ENCODE measurements at regions not wholly inside any gene's neighbourhood (a gene's known extent, or its start where the extent isn't known, plus 50 kb on each side); places are given as distances from the start of the nearest gene placed in this dataset.
"Not testable (repeated sequence)": the region's sequence is repeated elsewhere in the genome, so short reads cannot be mapped to it uniquely, and the experiment has no call there.

DNA sequence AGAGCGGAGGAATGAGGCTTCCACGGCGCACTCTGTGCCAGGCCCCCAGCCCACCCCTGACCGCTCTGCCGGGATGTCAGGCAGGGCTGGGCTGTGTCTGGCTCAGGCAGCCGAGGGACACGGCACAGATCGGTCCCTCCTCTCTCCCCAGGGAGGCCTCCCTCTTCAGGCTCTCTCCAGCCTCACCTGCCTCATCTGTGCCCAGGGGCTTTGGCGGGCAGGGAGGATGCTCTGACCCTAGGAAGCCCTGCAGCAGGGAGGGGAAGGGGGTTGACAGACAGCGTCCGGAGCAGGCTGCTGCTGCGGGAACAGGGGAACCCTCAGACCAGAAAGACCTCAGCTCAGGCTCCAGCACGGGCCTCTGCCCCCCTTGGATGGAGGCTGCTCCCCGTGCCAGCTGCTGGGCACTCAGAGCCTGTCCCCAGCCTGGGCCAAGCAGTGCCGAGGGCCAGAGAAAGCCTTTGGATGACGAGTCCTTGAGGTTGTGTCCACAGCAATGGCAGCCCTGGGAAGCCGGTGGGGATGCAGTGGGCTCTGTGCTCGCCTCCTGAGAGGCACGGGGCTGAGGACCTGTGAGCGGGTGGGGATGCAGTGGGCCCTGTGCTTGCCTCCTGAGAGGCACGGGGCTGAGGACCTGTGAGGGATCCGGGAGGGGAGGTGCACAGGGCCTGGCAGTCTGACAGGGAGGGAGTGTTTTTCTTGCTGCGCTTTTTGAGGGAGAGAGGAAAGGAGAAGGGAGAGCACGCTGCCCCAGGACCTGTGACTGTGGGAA is 66.9 kb downstream of the FOXL3 start:
- DNase-seq, result no peak

DNA sequence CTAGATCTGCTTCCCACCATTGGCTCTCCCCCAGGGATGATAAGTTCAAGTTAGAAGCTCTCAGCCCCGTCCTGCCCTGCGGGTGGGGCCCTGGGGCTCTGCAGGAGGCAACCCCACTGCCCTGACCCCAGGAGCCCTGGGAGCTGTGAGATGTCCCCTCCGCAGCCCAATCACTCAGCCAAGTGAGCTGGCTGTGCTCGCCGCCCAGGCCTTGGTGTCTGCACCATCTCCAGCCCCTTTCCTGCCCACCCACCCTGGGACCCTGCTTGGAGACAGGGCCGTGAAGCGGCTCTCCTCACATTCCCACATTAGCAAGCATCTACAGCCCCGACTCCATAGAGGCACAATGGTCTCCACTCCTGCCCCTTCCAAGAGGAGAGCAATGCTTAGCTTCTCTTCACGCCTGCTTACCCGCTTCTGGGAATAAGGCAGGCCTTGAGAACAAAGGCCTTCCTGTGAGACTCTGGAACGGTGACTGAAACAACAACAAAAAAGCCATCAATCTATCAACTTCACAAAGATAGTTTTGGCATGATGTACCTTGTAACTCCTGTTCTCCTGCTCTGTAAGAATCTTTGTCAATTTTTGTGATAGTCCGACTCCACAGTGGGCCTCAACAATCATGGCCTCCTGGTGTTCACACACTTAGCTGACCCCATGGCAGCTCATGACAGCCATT is 67.7 kb downstream of the FOXL3 start:
- no peak for DNase-seq

DNA sequence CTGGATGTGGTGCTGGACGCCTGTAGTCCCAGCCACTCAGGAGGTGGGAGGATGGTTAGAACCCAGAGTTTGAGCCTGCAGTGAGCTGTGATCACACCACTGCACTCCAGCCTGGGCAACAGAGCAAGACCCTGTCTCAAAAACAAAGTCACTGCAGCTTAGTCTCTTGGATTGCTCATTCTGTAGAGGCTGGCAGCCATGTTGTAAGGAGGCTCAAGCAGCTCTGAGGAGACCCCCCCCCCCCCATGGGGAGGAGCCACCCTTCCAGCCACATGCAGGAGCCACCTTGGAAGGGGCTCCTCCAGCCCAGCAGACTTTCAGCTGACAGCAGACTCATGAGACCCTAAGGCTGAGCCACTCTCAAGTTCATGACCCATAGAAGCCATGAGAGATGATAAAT is 68.4 kb downstream of the FOXL3 start:
- DNase-seq, result no peak

DNA sequence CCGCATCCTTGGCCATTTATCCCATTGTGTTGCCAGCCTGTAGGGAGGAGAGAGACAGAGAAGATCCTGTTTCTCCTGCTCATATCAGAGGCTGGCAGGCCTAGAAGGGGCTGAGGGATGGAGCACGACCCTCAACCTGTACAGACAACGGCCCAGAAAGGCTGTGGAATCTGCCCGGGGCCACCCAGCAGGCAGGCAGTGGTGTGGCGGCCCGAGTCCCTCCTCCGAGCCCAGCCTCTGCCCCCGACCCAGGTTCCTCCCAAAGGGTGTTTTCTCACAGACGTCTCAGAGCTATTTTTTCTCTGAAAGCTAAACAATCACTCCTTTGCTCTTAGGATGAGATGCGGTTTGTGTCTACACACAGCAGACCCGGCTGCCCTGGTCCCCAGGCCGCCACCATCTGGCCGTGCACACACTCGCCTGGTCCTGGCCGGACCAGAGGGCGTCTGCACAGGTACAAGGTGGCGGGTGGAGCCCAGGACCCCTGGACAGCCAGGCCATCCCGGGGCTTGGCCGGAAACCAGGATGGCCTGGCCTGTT is 69.3 kb downstream of the FOXL3 start:
- no peak for DNase-seq

DNA sequence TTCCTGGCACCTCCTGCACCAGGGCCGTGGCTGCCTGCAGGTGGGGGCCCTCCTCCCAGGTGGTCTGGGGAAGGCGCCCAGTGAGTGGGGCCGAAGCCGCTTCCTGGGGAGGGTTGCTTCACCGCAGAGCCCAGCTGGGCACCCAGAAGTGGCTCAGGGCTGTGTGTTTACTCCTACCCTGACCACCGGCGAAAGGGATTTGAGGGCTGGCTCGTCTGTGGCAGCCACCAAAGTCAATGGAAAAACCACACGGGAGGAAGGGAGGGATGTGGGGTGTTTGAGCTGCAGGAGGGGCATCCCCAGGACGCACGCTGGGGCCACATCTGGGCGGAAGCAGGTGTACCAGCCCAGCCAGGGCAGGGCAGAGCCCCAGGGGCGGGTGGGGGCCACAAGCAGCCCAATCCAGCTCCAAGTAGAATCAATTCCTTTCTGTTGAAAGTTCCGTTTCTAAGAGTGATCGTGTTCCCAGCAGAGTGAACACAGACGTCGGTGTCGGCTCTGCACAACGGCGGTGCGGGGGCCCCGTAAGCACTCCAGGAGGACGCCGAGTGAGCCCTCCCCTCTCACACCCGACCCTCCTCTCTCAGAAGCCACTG is 69.9 kb downstream of the FOXL3 start:
- DNase-seq, result no peak

DNA sequence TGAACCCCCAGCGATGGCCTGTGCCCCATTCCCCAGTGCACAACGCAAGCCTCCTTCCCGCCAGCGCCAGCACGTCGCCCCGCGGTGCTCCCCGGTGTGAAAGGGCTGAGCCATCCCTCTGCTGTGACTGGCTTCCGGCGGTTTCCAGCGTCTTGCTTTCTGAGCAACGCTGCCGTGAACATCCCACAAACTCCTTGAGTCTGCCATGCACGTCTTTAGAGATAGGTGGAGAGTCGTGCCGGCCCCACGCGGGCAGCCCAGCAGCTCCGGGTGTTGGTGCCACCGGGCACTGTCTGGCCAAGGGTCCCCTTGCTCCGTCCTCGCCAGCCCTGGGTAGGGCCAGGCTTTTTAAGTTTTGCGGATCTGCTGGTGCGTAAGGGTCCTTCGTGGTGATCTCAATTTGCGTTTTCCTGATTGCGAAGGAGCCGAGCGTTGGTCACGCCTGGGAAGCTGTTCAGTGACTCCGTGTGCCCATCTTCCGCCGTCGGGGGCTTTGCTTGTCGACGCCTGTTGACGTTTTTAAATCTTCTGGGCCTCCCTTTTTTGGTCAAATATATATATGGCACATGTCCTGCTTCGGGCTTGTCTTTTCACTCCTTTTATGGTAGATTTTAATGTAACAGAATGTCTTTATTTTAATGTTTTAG is 70.6 kb downstream of the FOXL3 start:
- DNase-seq, result no peak

DNA sequence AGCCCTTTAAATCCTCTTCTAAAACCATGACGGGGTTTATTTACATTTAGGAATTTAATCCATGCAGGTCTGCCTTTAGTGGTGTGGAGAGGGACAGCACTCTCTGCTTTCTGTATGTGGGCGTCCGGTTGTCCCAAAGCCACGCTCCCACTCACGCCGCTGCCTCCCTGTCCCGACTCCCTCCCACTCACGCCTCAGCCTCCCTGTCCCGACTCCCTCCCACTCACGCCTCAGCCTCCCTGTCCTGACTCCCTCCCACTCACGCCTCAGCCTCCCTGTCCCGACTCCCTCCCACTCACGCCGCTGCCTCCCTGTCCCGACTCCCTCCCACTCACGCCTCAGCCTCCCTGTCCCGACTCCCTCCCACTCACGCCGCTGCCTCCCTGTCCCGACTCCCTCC is 71.2 kb downstream of the FOXL3 start:
- DNase-seq, result not testable (repeated sequence)

DNA sequence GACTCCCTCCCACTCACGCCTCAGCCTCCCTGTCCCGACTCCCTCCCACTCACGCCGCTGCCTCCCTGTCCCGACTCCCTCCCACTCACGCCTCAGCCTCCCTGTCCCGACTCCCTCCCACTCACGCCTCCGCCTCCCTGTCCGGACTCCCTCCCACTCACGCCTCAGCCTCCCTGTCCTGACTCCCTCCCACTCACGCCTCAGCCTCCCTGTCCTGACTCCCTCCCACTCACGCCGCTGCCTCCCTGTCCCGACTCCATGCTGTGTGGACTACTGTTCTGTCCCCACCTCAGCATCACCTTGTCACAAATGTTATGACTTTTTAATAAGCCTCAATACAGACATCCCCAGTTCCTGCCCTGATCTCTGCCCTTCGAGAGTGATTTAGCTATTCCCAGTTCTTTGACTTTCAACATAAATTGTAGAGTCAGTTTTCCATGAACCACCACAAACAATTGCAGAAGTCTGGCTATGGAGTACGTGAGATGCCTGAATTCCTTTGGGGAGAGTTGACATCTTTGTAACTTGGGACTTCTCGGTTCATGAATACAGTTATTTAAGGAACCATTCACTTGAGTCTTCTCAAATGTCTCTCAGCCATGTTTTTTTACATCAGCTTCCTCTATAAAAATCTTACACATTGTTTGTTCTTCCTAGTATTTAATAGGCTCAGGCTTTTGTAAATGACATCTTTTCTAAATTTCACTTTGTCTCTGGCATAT is 71.9 kb downstream of the FOXL3 start:
- no peak for DNase-seq

DNA sequence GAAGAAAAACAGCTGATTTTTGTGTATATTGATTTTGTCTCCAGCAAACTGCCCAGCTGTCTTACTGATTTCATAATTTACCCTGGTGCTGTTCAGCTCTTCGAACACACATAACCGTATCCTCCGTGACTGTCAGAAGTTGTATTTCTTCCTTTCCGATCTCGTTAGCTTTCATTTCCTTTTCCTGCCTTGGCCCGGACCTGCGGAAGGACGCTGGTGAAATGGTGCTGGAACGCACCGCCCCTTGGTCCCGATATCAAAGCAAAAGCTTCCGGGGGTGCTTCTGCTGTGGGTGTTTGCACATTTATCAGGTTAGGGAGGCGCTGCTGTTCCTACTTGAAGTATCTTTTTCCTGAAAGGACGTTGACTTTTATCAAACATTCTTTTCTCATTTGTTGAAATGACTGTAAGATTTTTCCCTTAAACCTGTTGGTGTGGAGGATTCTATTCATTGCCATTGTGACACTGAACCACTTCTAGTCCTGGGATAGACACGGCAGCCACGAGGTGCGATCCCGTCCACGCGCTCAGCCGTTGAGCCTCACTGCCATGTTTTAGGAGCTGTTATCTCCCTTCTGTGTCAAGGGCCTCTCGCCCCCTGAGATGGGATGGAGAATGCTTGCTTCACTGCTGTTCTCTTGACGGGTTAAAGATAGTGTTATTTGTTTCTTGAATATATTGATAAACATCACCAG is 72.6 kb downstream of the FOXL3 start:
- DNase-seq, result no peak

DNA sequence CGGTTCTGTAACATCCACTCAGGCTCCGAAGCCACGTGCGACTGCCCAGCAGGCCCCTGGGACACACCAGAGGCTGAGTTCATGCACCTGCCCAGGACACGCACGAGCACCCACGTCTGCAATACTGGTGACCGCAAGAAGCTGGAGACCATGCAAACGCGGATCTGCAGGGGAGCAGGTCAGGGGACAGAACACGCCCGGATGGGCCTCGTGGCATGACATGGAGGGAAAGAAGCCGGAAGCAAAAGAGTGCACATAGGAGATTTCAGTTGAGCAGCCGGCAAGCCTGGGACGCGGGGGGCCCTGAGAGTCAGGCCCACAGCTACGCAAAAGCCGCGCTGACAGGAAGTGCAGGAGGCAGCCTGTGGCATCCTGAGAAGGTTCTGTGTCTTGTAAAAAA is 73.7 kb downstream of the FOXL3 start:
- no peak for DNase-seq

DNA sequence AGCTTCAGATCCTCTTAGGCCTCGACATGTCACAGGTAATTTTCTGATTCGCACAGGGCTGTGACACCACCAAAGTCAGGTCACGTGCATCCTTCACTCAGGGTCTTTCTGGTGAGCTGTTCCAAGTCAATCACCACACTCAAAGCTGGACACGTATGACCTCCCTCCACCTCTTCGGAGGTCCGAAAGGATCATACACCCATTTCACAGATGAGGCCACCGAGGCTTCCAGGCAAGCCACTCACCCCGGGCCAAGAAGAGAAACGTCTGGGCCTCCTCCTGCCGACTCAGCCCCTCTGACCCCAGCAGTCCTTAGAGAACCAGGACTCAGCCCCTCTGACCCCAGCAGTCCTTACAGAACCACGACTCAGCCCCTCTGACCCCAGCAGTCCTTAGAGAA is 74.6 kb downstream of the FOXL3 start:
- DNase-seq, result no peak

DNA sequence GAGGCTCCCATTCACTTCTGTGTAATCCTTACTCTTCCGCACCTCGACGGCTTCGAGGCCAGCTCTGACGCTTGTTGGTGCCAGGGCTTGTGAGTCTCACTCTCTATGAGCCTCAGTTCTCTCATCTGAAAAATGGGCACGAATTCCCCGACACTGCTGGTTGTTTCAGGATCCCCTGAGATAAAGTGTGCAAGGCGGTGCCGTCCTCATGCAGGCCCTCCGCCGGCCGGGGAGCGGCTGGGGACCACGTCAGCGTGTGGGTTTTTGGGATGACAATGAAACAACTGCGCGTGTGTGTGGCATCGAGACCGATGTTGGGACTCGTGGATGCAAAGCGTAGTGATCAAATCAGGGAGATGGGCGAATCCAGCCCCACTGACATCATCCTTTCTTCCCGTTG is 75.6 kb downstream of the FOXL3 start:
- DNase-seq, result no peak

DNA sequence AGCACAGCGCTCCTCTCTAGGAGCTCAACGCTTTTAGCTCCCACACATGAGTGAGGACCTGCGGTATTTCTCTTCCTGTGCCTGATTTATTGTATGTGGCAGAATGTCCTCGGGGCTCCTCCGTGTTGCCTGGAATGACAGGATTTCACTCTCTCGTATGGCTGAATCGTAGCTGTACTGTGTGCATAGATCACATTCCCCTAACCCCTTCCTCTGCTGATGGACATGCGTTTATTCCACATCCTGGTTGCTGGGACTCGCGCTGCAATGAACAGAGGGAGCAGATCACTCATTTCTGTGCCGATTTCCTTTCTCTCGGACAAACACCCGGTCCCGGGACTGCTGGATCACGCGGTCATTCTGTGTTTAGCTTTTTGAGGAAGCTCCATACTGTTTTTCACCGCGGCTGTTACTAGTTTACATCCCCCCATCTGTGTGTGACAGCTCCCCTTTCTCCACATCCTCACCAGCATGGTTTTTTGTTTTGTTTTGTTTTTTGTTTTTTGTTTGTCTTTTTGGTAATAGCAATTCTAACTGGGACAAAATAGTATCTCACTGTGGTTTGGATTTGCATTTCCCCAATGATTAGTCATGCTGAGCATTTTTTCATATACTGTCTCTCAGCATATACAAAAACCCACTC is 76.3 kb downstream of the FOXL3 start:
- DNase-seq, result no peak

DNA sequence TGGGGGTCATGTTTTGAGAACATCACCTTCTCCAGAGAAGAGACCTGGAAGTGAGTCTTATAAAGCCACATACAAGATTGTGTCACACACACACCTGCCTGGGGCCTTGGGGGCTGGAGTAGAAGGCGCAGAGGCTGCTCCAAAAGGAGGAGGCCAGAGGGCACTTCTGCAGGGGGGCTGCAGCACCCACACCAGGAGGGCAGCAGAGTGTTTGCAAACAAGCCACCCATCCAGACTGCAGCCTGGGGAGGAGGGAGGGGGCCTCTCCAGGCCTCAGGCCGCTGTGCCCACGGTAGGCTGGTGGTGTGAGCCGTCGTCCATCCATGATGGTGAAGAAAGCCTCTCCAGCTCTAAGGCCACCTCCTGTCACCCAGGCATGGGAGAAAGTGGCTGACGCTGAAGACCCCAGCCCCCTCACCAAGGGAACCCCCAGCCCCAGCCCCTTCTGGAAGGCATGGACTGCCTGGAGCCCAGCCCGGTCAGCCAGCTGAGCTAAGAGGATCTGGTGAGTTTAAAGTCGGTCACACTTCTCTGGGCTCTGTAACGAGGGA is 77.5 kb downstream of the FOXL3 start:
- no peak for DNase-seq

DNA sequence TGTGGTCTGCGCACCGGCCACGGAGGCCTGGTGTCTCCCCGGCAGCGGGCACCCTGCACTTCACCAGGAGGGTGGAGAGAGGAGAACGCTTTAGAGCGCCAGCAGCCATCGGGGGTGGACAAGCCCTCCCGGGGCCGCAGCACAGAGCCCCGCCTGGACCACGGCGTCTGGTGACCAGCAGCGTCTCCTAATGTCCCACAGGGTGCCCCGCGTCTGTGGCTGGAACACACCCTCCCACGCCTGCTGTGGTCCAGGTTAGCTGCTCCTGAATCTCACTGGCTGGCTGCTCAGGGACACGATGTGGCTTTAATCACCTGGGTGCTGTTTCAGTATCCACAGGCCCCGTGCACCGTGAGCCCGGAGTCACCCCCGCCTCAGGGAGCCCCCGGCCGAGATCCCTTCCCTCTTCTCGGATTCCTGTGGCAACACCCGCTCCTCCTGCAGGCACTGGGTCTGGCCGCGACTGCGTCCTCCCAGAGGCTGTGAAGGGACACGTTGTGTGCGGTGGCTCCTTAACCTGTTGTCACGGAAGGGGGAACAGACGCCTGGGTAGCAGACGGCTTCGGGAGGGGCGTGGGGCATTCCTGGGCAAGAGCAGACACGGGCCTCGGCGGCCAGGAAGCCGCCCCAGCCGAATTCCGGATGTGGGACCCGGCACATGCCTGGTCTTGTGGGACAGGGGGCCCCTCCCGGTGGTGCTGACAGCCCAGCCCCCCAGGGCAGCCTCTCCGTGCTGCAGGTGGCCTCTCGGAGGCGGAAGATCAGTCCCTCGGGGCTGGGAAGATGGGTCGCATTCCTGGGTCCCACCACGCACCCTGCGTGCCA is 78.9 kb downstream of the FOXL3 start:
- no peak for DNase-seq

DNA sequence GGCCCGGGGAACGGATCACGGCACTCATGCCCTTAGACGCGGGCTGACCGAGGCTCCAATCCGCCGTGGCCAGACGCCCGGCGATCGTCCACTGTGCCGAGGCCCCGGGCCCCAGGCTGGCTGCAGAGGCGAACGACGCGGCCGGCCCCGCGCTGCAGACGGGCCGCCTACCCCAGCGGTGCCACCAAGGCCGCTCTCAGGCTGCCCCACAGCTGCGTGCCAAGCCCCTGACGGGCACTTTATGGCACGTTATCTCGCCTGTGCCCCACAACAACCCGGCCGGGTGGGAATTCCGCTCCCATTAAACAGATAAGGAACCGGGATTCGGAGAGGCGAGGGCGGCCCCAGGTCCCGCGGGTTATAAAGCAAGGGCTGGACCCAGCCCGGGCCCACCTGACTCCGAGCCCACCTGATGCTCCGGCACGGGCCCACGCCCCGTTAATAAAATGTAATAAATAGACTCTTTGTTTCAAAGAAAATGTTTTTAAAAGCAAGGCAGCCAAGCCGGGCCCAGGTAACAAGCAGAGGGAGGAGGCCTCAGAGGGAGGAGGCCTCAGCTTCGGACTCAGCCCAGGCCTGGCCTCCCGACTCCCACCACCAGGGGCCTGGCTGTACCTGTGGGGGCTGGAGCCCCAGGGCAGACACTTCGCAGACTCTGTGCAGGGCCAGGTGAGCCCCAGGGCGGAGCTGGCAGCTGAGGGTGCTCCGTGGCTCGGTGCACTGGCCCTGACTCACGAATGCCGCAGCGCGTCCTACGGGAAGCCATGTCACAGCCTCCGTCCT is 79.7 kb downstream of the FOXL3 start:
- no peak for DNase-seq

DNA sequence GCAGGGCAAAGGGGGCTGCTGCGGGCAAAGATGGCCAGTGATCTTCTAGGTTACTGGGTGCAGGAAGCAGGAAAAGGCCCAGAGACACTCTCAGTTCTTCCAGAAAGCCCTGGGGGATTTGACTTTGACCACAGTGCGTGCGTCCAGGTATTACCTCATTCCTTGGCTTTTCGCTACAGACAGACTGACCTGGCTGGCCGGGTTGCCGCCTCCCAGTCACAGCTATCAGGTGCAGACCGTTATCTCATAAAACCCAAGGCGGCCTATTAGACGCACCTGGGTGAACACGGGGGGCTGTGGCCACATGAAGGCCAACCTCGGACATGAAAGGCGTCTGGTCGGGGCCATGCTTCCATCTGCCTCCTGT is 80.3 kb downstream of the FOXL3 start:
- DNase-seq, result no peak

DNA sequence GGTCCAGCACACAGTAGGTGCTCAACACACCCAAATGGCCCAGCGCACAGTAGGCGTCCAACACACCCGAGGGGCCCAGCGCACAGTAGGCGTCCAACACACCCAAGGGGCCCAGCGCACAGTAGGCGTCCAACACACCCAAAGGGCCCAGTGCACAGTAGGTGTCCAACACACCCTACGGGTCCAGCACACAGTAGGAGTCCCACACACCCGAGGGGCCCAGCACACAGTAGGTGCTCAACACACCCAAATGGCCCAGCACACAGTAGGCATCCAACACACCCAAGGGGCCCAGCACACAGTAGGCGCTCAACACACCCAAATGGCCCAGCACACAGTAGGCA is 80.8 kb downstream of the FOXL3 start:
- DNase-seq, result no peak

DNA sequence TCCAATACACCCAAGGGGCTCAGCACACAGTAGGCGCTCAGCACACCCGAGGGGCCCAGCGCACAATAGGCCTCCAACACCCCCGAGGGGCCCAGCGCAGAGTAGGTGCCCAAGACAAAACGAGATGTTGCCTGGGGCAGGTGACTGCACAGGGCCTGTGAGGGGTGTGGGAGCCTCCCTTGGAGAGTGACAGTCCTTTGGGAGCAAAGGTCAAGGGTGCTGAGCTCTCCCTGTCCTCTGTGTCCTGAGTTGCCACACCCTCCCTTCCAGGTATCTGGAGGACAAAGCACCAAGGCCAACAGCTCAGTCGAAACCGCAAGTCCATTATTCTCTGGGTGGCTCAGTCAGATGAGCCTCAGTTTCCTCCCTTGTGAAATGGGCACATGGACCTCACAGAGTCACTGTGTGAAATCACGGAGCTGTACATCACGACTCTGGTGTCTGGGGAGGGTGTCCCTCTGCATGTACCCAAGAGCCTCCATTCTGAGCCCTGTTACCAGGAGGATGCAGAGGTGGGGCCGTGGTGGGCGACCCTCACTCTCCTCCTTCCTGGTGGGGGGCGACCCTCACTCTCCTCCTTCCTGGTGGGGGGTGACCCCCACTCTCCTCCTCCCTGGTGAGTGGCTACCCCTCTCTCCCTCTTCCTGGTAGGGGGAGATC is 81.3 kb downstream of the FOXL3 start:
- no peak for DNase-seq
